DOHH2 (cell line): ENCODE measurements at regions not wholly inside any gene's neighbourhood (a gene's known extent, or its start where the extent isn't known, plus 50 kb on each side); places are given as distances from the start of the nearest gene placed in this dataset.

Experiments used
- EZH2phosphoT487 ChIP-seq: fragments of 200-600 bp; sonication (generic); IDR thresholded peaks from 2 replicates; pipeline ENCODE4 v1.6.1; 2017; ENCODE audit warnings: borderline replicate concordance, mild to moderate bottlenecking, antibody characterized with exemption, low read length, moderate library complexity, mixed read lengths
- TF ChIP-seq, protein P1 (sequence below): fragments of 200-600 bp; sonication (generic); IDR thresholded peaks from one replicate; pipeline ENCODE4 v1.5.1; 2014; ENCODE audit warnings: antibody characterized with exemption, mild to moderate bottlenecking, low read depth, low read length; ENCODE audit not compliant: poor library complexity, severe bottlenecking

DNA sequence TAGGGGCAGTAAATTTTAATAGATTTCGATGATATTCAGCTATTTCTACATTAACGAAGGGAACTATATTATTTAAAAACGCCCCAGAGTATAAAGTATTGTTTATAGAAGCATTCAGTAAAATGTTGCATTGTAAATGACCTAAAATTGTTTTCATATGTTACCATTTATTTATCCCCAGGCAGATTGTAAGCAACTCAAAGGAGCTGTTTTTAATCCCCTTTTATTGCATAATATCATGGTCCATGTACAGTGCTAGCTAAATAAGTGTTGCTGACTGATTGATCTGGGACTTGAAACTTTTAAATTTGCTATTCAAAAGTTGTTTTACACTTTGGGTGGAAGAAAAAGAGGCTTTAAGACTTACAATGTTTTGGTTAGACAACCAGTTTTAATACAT, 199.0 kb upstream of the SLC38A2 start:
- TF ChIP-seq, protein P1, sequence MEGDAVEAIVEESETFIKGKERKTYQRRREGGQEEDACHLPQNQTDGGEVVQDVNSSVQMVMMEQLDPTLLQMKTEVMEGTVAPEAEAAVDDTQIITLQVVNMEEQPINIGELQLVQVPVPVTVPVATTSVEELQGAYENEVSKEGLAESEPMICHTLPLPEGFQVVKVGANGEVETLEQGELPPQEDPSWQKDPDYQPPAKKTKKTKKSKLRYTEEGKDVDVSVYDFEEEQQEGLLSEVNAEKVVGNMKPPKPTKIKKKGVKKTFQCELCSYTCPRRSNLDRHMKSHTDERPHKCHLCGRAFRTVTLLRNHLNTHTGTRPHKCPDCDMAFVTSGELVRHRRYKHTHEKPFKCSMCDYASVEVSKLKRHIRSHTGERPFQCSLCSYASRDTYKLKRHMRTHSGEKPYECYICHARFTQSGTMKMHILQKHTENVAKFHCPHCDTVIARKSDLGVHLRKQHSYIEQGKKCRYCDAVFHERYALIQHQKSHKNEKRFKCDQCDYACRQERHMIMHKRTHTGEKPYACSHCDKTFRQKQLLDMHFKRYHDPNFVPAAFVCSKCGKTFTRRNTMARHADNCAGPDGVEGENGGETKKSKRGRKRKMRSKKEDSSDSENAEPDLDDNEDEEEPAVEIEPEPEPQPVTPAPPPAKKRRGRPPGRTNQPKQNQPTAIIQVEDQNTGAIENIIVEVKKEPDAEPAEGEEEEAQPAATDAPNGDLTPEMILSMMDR, result no peak
- TF ChIP-seq EZH2phosphoT487, result no peak
